HG03432 (cell line): ENCODE measurements at regions not wholly inside any gene's neighbourhood (a gene's known extent, or its start where the extent isn't known, plus 50 kb on each side); places are given as distances from the start of the nearest gene placed in this dataset.

Experiments used
- ATAC-seq: cut with Tn5 transposase; IDR thresholded peaks from one replicate; pipeline ENCODE4 v1.9.1; 2021; ENCODE audit warnings: mild to moderate bottlenecking, moderate library complexity; ENCODE audit not compliant: unreplicated experiment

- ATAC-seq = no peak
Measured at GRCh38 chr15:68499620-68500312, 67.8 kb upstream of the ITGA11 start.

GRCh38 chr15:68500363-68501258 is 68.6 kb upstream of the ITGA11 start:
- ATAC-seq = no peak

GRCh38 chr15:68501259-68501591 is 69.3 kb upstream of the ITGA11 start:
- ATAC-seq = no peak

- ATAC-seq = no peak
Measured at GRCh38 chr15:68501616-68502015, 69.7 kb upstream of the ITGA11 start.

- ATAC-seq = no peak
Measured at GRCh38 chr15:68502398-68502901, 70.5 kb upstream of the ITGA11 start.

GRCh38 chr15:68503213-68503612 is 71.2 kb upstream of the ITGA11 start:
- no peak for ATAC-seq

- no peak for ATAC-seq
Measured at GRCh38 chr15:68503791-68504680, 72.1 kb upstream of the ITGA11 start.

- no peak for ATAC-seq
Measured at GRCh38 chr15:68504681-68505170, 72.8 kb upstream of the ITGA11 start.

GRCh38 chr15:68506071-68506470 is 72.7 kb upstream of the CORO2B start:
- no peak for ATAC-seq

GRCh38 chr15:68507447-68507846 is 71.3 kb upstream of the CORO2B start:
- no peak for ATAC-seq

GRCh38 chr15:68508485-68509189 is 70.2 kb upstream of the CORO2B start:
- no peak for ATAC-seq

- ATAC-seq = no peak
Measured at GRCh38 chr15:68510558-68510957, 68.2 kb upstream of the CORO2B start.

GRCh38 chr15:68511073-68511991 is 67.5 kb upstream of the CORO2B start:
- no peak for ATAC-seq

- ATAC-seq = no peak
Measured at GRCh38 chr15:68512052-68512451, 66.7 kb upstream of the CORO2B start.

- no peak for ATAC-seq
Measured at GRCh38 chr15:68512598-68512997, 66.2 kb upstream of the CORO2B start.

- no peak for ATAC-seq
Measured at GRCh38 chr15:68515371-68516095, 63.3 kb upstream of the CORO2B start.

GRCh38 chr15:68517285-68517761 is 61.5 kb upstream of the CORO2B start:
- ATAC-seq = no peak

- no peak for ATAC-seq
Measured at GRCh38 chr15:68518046-68518445, 60.7 kb upstream of the CORO2B start.
